Left ventricle myocardium inferior (tissue), 1 donor: ENCODE measurements at regions not wholly inside any gene's neighbourhood (a gene's known extent, or its start where the extent isn't known, plus 50 kb on each side); places are given as distances from the start of the nearest gene placed in this dataset.
A peak's percentile ranks its signal among the peaks of the same experiment; 100 is the strongest.

Experiments
- DNase-seq: peaks from one replicate; pipeline ENCODE4 v3.0.0-alpha.2; 2020
- H3K27ac ChIP-seq: fragments of 200-600 bp; replicated peaks from 2 replicates; pipeline ENCODE4 v1.8.0; 2021
- H3K27me3 ChIP-seq: fragments of 200-600 bp; 2 replicates; pipeline ENCODE4 v1.8.0; 2021; ENCODE audit warnings: low read depth
- H3K36me3 ChIP-seq: fragments of 200-600 bp; 2 replicates; pipeline ENCODE4 v1.8.0; 2021
- H3K4me1 ChIP-seq: fragments of 200-600 bp; 2 replicates; pipeline ENCODE4 v1.8.0; 2021
- H3K4me3 ChIP-seq: fragments of 200-600 bp; 2 replicates; pipeline ENCODE4 v1.8.0; 2021; ENCODE audit warnings: mild to moderate bottlenecking, moderate library complexity
- H3K9me3 ChIP-seq: fragments of 200-600 bp; replicated peaks from 2 replicates; pipeline ENCODE4 v1.8.0; 2021
- CTCF ChIP-seq: fragments of 200-600 bp; IDR thresholded peaks from 2 replicates; pipeline ENCODE4 v1.8.0; 2021; ENCODE audit warnings: antibody characterized with exemption, mild to moderate bottlenecking, borderline replicate concordance
- intact Hi-C: fragments of 100-400 bp; cut with micrococcal nuclease; formaldehyde crosslinking; loops from one replicate; pipeline ENCODE4 v1.11.0; 2022
- donor health status: DM: no; HTN: yes; CAD: no; lungs with severe emphysema.

- Histone ChIP-seq H3K4me3 (no peak overlapping the region), H3K4me1 (no peaks in the 10 kb centered on the region), H3K27me3 (no peaks in the 10 kb centered on the region), H3K36me3 (no peaks in the 10 kb centered on the region), H3K9me3 (no peaks in the 10 kb centered on the region), H3K27ac (no peak overlapping the region)
- no peak for DNase-seq
- intact Hi-C loops, result loop anchor here (10.0 kb wide), 1 partner anchor 60 kb away; no protein-coding TSS in a partner anchor
- no peak for TF ChIP-seq CTCF
Measured at GRCh38 chr20:39394461-39394860, 432.3 kb downstream of the DHX35 start.

GRCh38 chr20:39390186-39390585 lies 428.0 kb downstream of the DHX35 start:
- intact Hi-C loops, result loop anchor here (10.0 kb wide), 1 partner anchor 55 kb away; no protein-coding TSS in a partner anchor
- no peaks in the 10 kb centered on the region for H3K27me3 ChIP-seq
- H3K4me1 ChIP-seq, result no peaks in the 10 kb centered on the region
- H3K4me3 ChIP-seq, result no peak overlapping the region
- TF ChIP-seq CTCF, result no peak
- H3K9me3 ChIP-seq, result no peaks in the 10 kb centered on the region
- no peak overlapping the region for H3K27ac ChIP-seq
- no peak for DNase-seq
- H3K36me3 ChIP-seq, result no peaks in the 10 kb centered on the region

- no peak for DNase-seq
- no peaks in the 10 kb centered on the region for H3K27me3 ChIP-seq
- H3K27ac ChIP-seq, result no peak overlapping the region
- intact Hi-C loops, result no loop called here
- H3K36me3 ChIP-seq, result no peaks in the 10 kb centered on the region
- no peaks in the 10 kb centered on the region for H3K9me3 ChIP-seq
- no peak overlapping the region for H3K4me3 ChIP-seq
- no peak for TF ChIP-seq CTCF
- H3K4me1 ChIP-seq, result no peaks in the 10 kb centered on the region
Measured at GRCh38 chr20:39381595-39381994, 419.5 kb downstream of the DHX35 start.

- peak overlapping the region; percentile 63 for H3K27ac ChIP-seq
- intact Hi-C loops, result no loop called here
- DNase-seq, result peak; percentile 39
- no peaks in the 10 kb centered on the region for H3K36me3 ChIP-seq
- peaks cover 1% of the 10 kb centered on the region for H3K9me3 ChIP-seq
- no peaks in the 10 kb centered on the region for H3K27me3 ChIP-seq
- H3K4me1 ChIP-seq, result no peaks in the 10 kb centered on the region
- no peak for TF ChIP-seq CTCF
- no peak overlapping the region for H3K4me3 ChIP-seq
Measured at GRCh38 chr20:39378776-39379175, 416.6 kb downstream of the DHX35 start.

GRCh38 chr20:39376788-39377187 lies 414.6 kb downstream of the DHX35 start:
- Histone ChIP-seq H3K9me3 (peaks cover 3% of the 10 kb centered on the region), H3K4me3 (no peak overlapping the region), H3K27ac (no peak overlapping the region), H3K27me3 (no peaks in the 10 kb centered on the region), H3K4me1 (no peaks in the 10 kb centered on the region), H3K36me3 (no peaks in the 10 kb centered on the region)
- DNase-seq, result no peak
- TF ChIP-seq CTCF, result no peak
- intact Hi-C loops, result no loop called here

GRCh38 chr20:39364320-39364719 lies 402.2 kb downstream of the DHX35 start:
- no peaks in the 10 kb centered on the region for H3K36me3 ChIP-seq
- H3K27me3 ChIP-seq, result no peaks in the 10 kb centered on the region
- TF ChIP-seq CTCF, result no peak
- H3K27ac ChIP-seq, result no peak overlapping the region
- H3K4me1 ChIP-seq, result no peaks in the 10 kb centered on the region
- no peaks in the 10 kb centered on the region for H3K9me3 ChIP-seq
- intact Hi-C loops, result no loop called here
- DNase-seq, result no peak
- H3K4me3 ChIP-seq, result no peak overlapping the region
